ENCODE measurements at regions not wholly inside any gene's neighbourhood (a gene's known extent, or its start where the extent isn't known, plus 50 kb on each side); places are given as distances from the start of the nearest gene placed in this dataset.

- no peaks in the 10 kb centered on the region for H3K36me3 Mint-ChIP-seq
- no peak for ATAC-seq
- no peak for DNase-seq (ENCODE audit: low spot score in 2 of 2)
- no peak overlapping the region for H3K27ac Mint-ChIP-seq
- no peaks in the 10 kb centered on the region for H3K9me3 Mint-ChIP-seq
Observed at GRCh38 chr7:128145191-128145590, 95.9 kb upstream of the LEP start.

- no peak for ATAC-seq
- H3K9me3 Mint-ChIP-seq = no peaks in the 10 kb centered on the region
- H3K27ac Mint-ChIP-seq = no peak overlapping the region
- no peaks in the 10 kb centered on the region for H3K36me3 Mint-ChIP-seq
- no peak for DNase-seq (ENCODE audit: low spot score in 2 of 2)
Observed at GRCh38 chr7:128146052-128146451, 95.0 kb upstream of the LEP start.

- ATAC-seq (no peak), DNase-seq (ENCODE audit: low spot score in 2 of 2) (no peak)
- Mint-ChIP-seq H3K9me3 (no peaks in the 10 kb centered on the region), H3K36me3 (no peaks in the 10 kb centered on the region), H3K27ac (no peak overlapping the region)
Observed at GRCh38 chr7:128148676-128149075, 92.4 kb upstream of the LEP start.

- no peak for ATAC-seq
- no peaks in the 10 kb centered on the region for H3K36me3 Mint-ChIP-seq
- no peak for DNase-seq (ENCODE audit: low spot score in 2 of 2)
- no peak overlapping the region for H3K27ac Mint-ChIP-seq
- no peaks in the 10 kb centered on the region for H3K9me3 Mint-ChIP-seq
Observed at GRCh38 chr7:128150223-128150865, 90.7 kb upstream of the LEP start.

- Mint-ChIP-seq H3K36me3 (no peaks in the 10 kb centered on the region), H3K27ac (no peak overlapping the region), H3K9me3 (no peaks in the 10 kb centered on the region)
- no peak for ATAC-seq
- no peak for DNase-seq (ENCODE audit: low spot score in 2 of 2)
Observed at GRCh38 chr7:128151635-128152034, 89.4 kb upstream of the LEP start.

GRCh38 chr7:128152721-128153120 is 88.4 kb upstream of the LEP start:
- H3K27ac Mint-ChIP-seq = no peak overlapping the region
- no peak for ATAC-seq
- no peak for DNase-seq (ENCODE audit: low spot score in 2 of 2)

GRCh38 chr7:128153436-128153835 is 87.6 kb upstream of the LEP start:
- Mint-ChIP-seq H3K36me3 (no peaks in the 10 kb centered on the region), H3K27ac (no peak overlapping the region), H3K9me3 (no peaks in the 10 kb centered on the region)
- ATAC-seq (no peak), DNase-seq (ENCODE audit: low spot score in 2 of 2) (no peak)

More at GRCh38 chr7:128152721-128153120, 88.4 kb upstream of the LEP start:
- H3K36me3 Mint-ChIP-seq = no peaks in the 10 kb centered on the region
- H3K9me3 Mint-ChIP-seq = no peaks in the 10 kb centered on the region

GRCh38 chr7:128154504-128154903 is 86.6 kb upstream of the LEP start:
- Mint-ChIP-seq H3K27ac (no peak overlapping the region), H3K9me3 (no peaks in the 10 kb centered on the region), H3K36me3 (no peaks in the 10 kb centered on the region)
- ATAC-seq (no peak), DNase-seq (ENCODE audit: low spot score in 2 of 2) (no peak)

GRCh38 chr7:128155100-128155740 is 85.9 kb upstream of the LEP start:
- H3K9me3 Mint-ChIP-seq = no peaks in the 10 kb centered on the region
- DNase-seq (ENCODE audit: low spot score in 2 of 2) (no peak), ATAC-seq (no peak)

GRCh38 chr7:128157906-128158305 is 83.2 kb upstream of the LEP start:
- no peak for DNase-seq (ENCODE audit: low spot score in 2 of 2)

More at GRCh38 chr7:128155100-128155740, 85.9 kb upstream of the LEP start:
- Mint-ChIP-seq H3K36me3 (no peaks in the 10 kb centered on the region), H3K27ac (no peak overlapping the region)

GRCh38 chr7:128158370-128158769 is 82.7 kb upstream of the LEP start:
- DNase-seq (ENCODE audit: low spot score in 2 of 2) (no peak), ATAC-seq (no peak)
- H3K27ac Mint-ChIP-seq = no peak overlapping the region
- H3K9me3 Mint-ChIP-seq = no peaks in the 10 kb centered on the region
- no peaks in the 10 kb centered on the region for H3K36me3 Mint-ChIP-seq

More at GRCh38 chr7:128157906-128158305, 83.2 kb upstream of the LEP start:
- Mint-ChIP-seq H3K27ac (no peak overlapping the region), H3K9me3 (no peaks in the 10 kb centered on the region), H3K36me3 (no peaks in the 10 kb centered on the region)
- no peak for ATAC-seq

- no peak overlapping the region for H3K27ac Mint-ChIP-seq
- H3K36me3 Mint-ChIP-seq = peaks cover 0 to 4% of the 10 kb centered on the region in 2 donors
- no peaks in the 10 kb centered on the region for H3K9me3 Mint-ChIP-seq
- DNase-seq (ENCODE audit: low spot score in 2 of 2) = no peak
- no peak for ATAC-seq
Observed at GRCh38 chr7:128160296-128160695, 80.8 kb upstream of the LEP start.

- DNase-seq (ENCODE audit: low spot score in 2 of 2) = no peak
- Mint-ChIP-seq H3K27ac (no peak overlapping the region), H3K36me3 (peaks cover 0 to 8% of the 10 kb centered on the region in 2 donors), H3K9me3 (no peaks in the 10 kb centered on the region)
- no peak for ATAC-seq
Observed at GRCh38 chr7:128161466-128162125, 79.5 kb upstream of the LEP start.

- Mint-ChIP-seq H3K36me3 (peaks cover 0 to 8% of the 10 kb centered on the region in 2 donors), H3K27ac (no peak overlapping the region), H3K9me3 (no peaks in the 10 kb centered on the region)
- ATAC-seq = no peak
- DNase-seq (ENCODE audit: low spot score in 2 of 2) = no peak
Observed at GRCh38 chr7:128162666-128163065, 78.4 kb upstream of the LEP start.

GRCh38 chr7:128163473-128163872 is 77.6 kb upstream of the LEP start:
- Mint-ChIP-seq H3K9me3 (no peaks in the 10 kb centered on the region), H3K27ac (no peak overlapping the region), H3K36me3 (peaks cover 0 to 8% of the 10 kb centered on the region in 2 donors)
- no peak for ATAC-seq
- DNase-seq (ENCODE audit: low spot score in 2 of 2) = no peak

- Mint-ChIP-seq H3K36me3 (peaks cover 4 to 10% of the 10 kb centered on the region in 2 donors), H3K9me3 (no peaks in the 10 kb centered on the region), H3K27ac (no peak overlapping the region)
- DNase-seq (ENCODE audit: low spot score in 2 of 2) = no peak
- peak; percentile 65 to 72 for ATAC-seq
Observed at GRCh38 chr7:128164061-128164954, 76.8 kb upstream of the LEP start.
